Hepatocyte (in vitro differentiated cells): ENCODE measurements at regions not wholly inside any gene's neighbourhood (a gene's known extent, or its start where the extent isn't known, plus 50 kb on each side); places are given as distances from the start of the nearest gene placed in this dataset.

Experiments used
- DNase-seq: peaks from one replicate; pipeline ENCODE4 v3.0.0-alpha.2; 2016; ENCODE audit warnings: low spot score
- H2AFZ ChIP-seq: fragments of 200-600 bp; sonication (generic); 2 replicates; pipeline ENCODE4 v1.6.0; 2016; ENCODE audit warnings: antibody characterized with exemption, mild to moderate bottlenecking
- H3K27ac ChIP-seq: fragments of 200-600 bp; sonication (generic); 2 replicates; pipeline ENCODE4 v1.5.1; 2016; ENCODE audit warnings: mild to moderate bottlenecking
- H3K27me3 ChIP-seq: fragments of 200-600 bp; sonication (generic); 2 replicates; pipeline ENCODE4 v1.6.1; 2016
- H3K36me3 ChIP-seq: fragments of 200-600 bp; sonication (generic); replicated peaks from 2 replicates; pipeline ENCODE4 v1.5.1; 2016; ENCODE audit warnings: low read depth; ENCODE audit not compliant: insufficient read depth
- H3K4me1 ChIP-seq: fragments of 200-600 bp; sonication (generic); 2 replicates; pipeline ENCODE4 v1.5.1; 2016; ENCODE audit warnings: mild to moderate bottlenecking, moderate library complexity; ENCODE audit not compliant: insufficient read depth
- H3K4me2 ChIP-seq: fragments of 200-600 bp; sonication (generic); 2 replicates; pipeline ENCODE4 v1.6.0; 2016
- H3K4me3 ChIP-seq: fragments of 200-600 bp; sonication (generic); 2 replicates; pipeline ENCODE4 v1.5.1; 2016; ENCODE audit warnings: mild to moderate bottlenecking
- H3K79me2 ChIP-seq: fragments of 200-600 bp; sonication (generic); 2 replicates; pipeline ENCODE4 v1.6.0; 2017; ENCODE audit warnings: mild to moderate bottlenecking
- H3K9me2 ChIP-seq: fragments of 200-600 bp; sonication (generic); replicated peaks from 2 replicates; pipeline ENCODE4 v1.6.0; 2017; ENCODE audit warnings: mild to moderate bottlenecking; ENCODE audit not compliant: insufficient read depth
- H3K9me3 ChIP-seq: fragments of 200-600 bp; sonication (generic); 2 replicates; pipeline ENCODE4 v1.5.1; 2016; ENCODE audit warnings: low read depth, mild to moderate bottlenecking
- H4K20me1 ChIP-seq: fragments of 200-600 bp; sonication (generic); 2 replicates; pipeline ENCODE4 v1.6.0; 2016; ENCODE audit warnings: mild to moderate bottlenecking; ENCODE audit not compliant: insufficient read depth, poor library complexity, severe bottlenecking
- EZH2 ChIP-seq: fragments of 200-600 bp; sonication (generic); IDR thresholded peaks from 2 replicates; pipeline ENCODE4 v1.6.1; 2016; ENCODE audit warnings: antibody characterized with exemption, mild to moderate bottlenecking, borderline replicate concordance
- EZH2phosphoT487 ChIP-seq: fragments of 200-600 bp; sonication (generic); IDR thresholded peaks from one replicate; pipeline ENCODE4 v1.6.1; 2018; ENCODE audit warnings: antibody characterized with exemption, mild to moderate bottlenecking, low read depth, moderate library complexity; ENCODE audit not compliant: unreplicated experiment, severe bottlenecking
- WGBS: methylation state at CpG from one replicate; pipeline ENCODE4 v1.1.6; 2016; ENCODE audit warnings: low lambda C conversion rate; ENCODE audit errors: missing lambda C conversion rate; 5-methylcytosine and 5-hydroxymethylcytosine counted together
- TF ChIP-seq, protein P1 (sequence below): fragments of 200-600 bp; sonication (generic); IDR thresholded peaks from 2 replicates; pipeline ENCODE4 v1.5.1; 2016; ENCODE audit warnings: antibody characterized with exemption, mild to moderate bottlenecking; ENCODE audit not compliant: poor library complexity

DNA sequence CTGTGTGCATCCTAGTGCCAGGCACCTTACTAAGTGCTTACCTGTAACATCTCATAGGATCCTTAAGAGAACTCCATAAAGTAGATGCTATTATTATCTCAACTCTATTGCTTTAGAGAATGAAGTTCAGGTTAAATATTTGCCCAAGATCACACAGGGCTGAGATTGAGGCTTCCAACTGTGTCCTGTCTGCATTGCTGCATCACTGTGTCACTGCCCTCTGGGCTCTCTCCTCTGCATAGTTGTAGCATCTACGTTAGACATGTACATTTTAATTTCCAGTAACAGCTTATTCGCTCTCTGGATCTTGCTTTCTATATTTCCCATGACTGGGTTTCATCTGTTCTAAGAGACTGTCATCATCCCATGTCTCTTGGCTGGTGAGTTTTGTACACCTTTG is 63.6 kb upstream of the FZD8 start:
- WGBS = 75% methylated on average over 2 of the region's 2 CpGs
- Histone ChIP-seq H3K79me2 (no peaks in the 10 kb centered on the region), H2AFZ (no peak overlapping the region), H3K4me1 (no peaks in the 10 kb centered on the region), H3K9me3 (no peaks in the 10 kb centered on the region), H3K4me3 (no peak overlapping the region), H3K36me3 (no peaks in the 10 kb centered on the region), H4K20me1 (no peaks in the 10 kb centered on the region), H3K9me2 (no peaks in the 10 kb centered on the region), H3K27ac (no peak overlapping the region), H3K4me2 (no peak overlapping the region), H3K27me3 (no peaks in the 10 kb centered on the region)
- TF ChIP-seq, protein P1, sequence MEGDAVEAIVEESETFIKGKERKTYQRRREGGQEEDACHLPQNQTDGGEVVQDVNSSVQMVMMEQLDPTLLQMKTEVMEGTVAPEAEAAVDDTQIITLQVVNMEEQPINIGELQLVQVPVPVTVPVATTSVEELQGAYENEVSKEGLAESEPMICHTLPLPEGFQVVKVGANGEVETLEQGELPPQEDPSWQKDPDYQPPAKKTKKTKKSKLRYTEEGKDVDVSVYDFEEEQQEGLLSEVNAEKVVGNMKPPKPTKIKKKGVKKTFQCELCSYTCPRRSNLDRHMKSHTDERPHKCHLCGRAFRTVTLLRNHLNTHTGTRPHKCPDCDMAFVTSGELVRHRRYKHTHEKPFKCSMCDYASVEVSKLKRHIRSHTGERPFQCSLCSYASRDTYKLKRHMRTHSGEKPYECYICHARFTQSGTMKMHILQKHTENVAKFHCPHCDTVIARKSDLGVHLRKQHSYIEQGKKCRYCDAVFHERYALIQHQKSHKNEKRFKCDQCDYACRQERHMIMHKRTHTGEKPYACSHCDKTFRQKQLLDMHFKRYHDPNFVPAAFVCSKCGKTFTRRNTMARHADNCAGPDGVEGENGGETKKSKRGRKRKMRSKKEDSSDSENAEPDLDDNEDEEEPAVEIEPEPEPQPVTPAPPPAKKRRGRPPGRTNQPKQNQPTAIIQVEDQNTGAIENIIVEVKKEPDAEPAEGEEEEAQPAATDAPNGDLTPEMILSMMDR = no peak
- TF ChIP-seq EZH2phosphoT487 (no peak), EZH2 (no peak)
- DNase-seq = peak; percentile 24

DNA sequence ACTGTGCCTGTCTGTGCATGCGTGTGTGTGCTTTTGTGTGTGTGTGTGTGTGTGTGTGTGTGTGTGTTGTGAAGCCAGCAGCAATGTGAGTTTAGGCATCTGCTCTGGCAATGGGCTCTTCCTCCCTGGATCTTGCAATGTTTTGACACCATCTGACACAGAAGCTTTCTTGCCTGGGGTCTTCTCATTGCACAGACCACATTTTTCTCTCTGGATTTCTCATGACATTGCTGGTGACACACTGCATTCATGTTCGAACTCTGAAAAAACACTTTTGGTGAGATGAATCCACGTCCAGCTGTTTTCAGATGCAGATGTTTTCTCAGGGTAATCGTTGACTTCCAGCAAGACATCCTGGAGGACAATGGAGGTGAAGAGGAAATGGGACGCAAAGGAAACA is 63.0 kb upstream of the FZD8 start:
- H3K4me3 ChIP-seq = no peak overlapping the region
- TF ChIP-seq EZH2phosphoT487 (no peak), EZH2 (no peak)
- TF ChIP-seq, protein P1 = no peak
- no peak overlapping the region for H3K4me2 ChIP-seq
- DNase-seq = no peak
- H3K9me2 ChIP-seq = no peaks in the 10 kb centered on the region
- WGBS = 78% methylated on average over 5 of the region's 5 CpGs
- no peak overlapping the region for H3K27ac ChIP-seq
- H2AFZ ChIP-seq = no peak overlapping the region
- H3K36me3 ChIP-seq = no peaks in the 10 kb centered on the region
- no peaks in the 10 kb centered on the region for H3K79me2 ChIP-seq
- H3K9me3 ChIP-seq = no peaks in the 10 kb centered on the region
- H3K27me3 ChIP-seq = no peaks in the 10 kb centered on the region
- H3K4me1 ChIP-seq = no peaks in the 10 kb centered on the region
- no peaks in the 10 kb centered on the region for H4K20me1 ChIP-seq

GRCh38 chr10:35704401-35704800 is 62.3 kb upstream of the FZD8 start:
- Histone ChIP-seq H3K36me3 (no peaks in the 10 kb centered on the region), H3K4me2 (no peak overlapping the region), H3K79me2 (no peaks in the 10 kb centered on the region), H3K4me1 (no peaks in the 10 kb centered on the region), H4K20me1 (no peaks in the 10 kb centered on the region), H2AFZ (no peak overlapping the region), H3K9me2 (no peaks in the 10 kb centered on the region), H3K27me3 (no peaks in the 10 kb centered on the region), H3K27ac (no peak overlapping the region), H3K9me3 (no peaks in the 10 kb centered on the region), H3K4me3 (no peak overlapping the region)
- TF ChIP-seq EZH2phosphoT487 (no peak), EZH2 (no peak)
- TF ChIP-seq, protein P1 = no peak
- no peak for DNase-seq

DNA sequence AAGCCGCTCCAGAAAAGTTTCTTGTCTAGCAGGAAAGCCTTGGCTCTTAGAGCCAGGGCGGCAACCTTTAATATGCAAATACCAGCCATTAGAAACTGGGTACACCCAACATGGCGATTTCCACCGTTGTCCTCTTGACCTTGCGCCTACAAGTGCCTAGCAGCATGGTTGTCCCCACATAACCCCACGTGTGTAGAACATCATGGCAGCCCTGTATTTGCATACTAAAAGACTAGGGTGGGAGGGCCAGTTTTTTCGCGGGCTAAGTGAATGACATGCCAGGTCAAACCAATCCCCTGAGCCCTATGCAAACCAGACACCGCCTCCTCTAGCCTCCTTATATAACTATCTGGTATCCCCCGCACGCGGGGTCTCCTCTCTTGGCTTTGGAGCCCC is 58.4 kb upstream of the FZD8 start:
- DNase-seq = no peak
- H3K9me3 ChIP-seq = no peaks in the 10 kb centered on the region
- no peaks in the 10 kb centered on the region for H3K27me3 ChIP-seq
- H2AFZ ChIP-seq = no peak overlapping the region
- no peak overlapping the region for H3K4me3 ChIP-seq
- H3K4me1 ChIP-seq = no peaks in the 10 kb centered on the region
- TF ChIP-seq, protein P1 = no peak
- no peak for TF ChIP-seq EZH2
- TF ChIP-seq EZH2phosphoT487 = no peak
- no peak overlapping the region for H3K4me2 ChIP-seq
- H3K36me3 ChIP-seq = no peaks in the 10 kb centered on the region
- H3K9me2 ChIP-seq = no peaks in the 10 kb centered on the region
- no peaks in the 10 kb centered on the region for H4K20me1 ChIP-seq
- WGBS = 75% methylated on average over 12 of the region's 12 CpGs
- H3K79me2 ChIP-seq = no peaks in the 10 kb centered on the region
- no peak overlapping the region for H3K27ac ChIP-seq
